ENCODE measurements at regions not wholly inside any gene's neighbourhood (a gene's known extent, or its start where the extent isn't known, plus 50 kb on each side); places are given as distances from the start of the nearest gene placed in this dataset.

DNA sequence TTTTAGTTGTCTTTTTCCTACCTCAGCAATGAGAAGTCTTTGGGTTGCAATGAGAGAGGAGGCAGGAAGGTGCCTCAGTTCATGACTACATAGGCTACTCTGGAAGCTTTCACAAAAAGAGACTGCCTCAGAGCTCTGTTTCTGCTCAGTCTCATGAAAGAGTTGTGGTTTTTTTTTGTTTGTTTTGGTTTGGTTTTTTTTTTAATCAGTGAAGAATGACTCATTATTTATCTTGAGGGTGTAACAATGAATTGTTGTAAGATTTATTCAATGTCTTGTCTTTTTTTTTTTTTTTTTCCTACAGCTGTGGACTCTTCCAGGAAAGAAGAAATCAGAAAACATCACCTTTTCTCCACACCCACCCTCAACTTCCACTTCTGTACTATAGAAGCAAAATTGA lies 67.5 kb upstream of the CXCL13 start:
- POLR2A ChIA-PET: interaction anchor here (0.6 kb wide), 1 partner anchor 13 kb away, joined by 3 read pairs; no protein-coding TSS in a partner anchor
- Histone ChIP-seq H4K20me1 (ENCODE audit: control insufficient read depth, insufficient read depth) (no peaks in the 10 kb centered on the region), H3K9me3 (replicated peaks; ENCODE audit: control insufficient read depth, insufficient read depth, low read length) (no peaks in the 10 kb centered on the region), H2AFZ (ENCODE audit: control insufficient read depth, low read depth, low read length) (no peak overlapping the region), H3K36me3 (ENCODE audit: control insufficient read depth in 2 of 2, insufficient read depth in 2 of 2, low read length in 1 of 2) (no peaks in the 10 kb centered on the region), H3K9ac (ENCODE audit: control insufficient read depth, insufficient read depth, low read length) (no peak overlapping the region), H3K4me3 (no peak overlapping the region), H3K4me1 (ENCODE audit: control insufficient read depth, insufficient read depth, low read length) (no peaks in the 10 kb centered on the region), H3K79me2 (ENCODE audit: control insufficient read depth, insufficient read depth, low read length) (no peaks in the 10 kb centered on the region), H3K27me3 (replicated peaks in 1 of 2; ENCODE audit: control insufficient read depth in 2 of 2, insufficient read depth in 2 of 2, low read length in 1 of 2) (no peaks in the 10 kb centered on the region), H3K4me2 (ENCODE audit: control insufficient read depth, insufficient read depth) (no peak overlapping the region), H3K27ac (ENCODE audit: control insufficient read depth, insufficient read depth) (no peak overlapping the region)
- intact Hi-C loops (cut with micrococcal nuclease; ENCODE audit: unreplicated experiment): no loop called here
- no TSS peak for BruUV-seq (replicated peaks)
- RAD21 ChIA-PET (ENCODE audit: unreplicated experiment): no interaction called here
- CTCF ChIA-PET: interaction anchor here (1.0 to 1.3 kb wide), 3 partner anchors 18 to 142 kb away, joined by 3 to 5 read pairs (median 3); no protein-coding TSS in a partner anchor
- no peak for ATAC-seq
- SMC1A ChIA-PET (ENCODE audit: uncharacterized antibody, unreplicated experiment): interaction anchor here (0.6 to 1.2 kb wide), 3 partner anchors 31 to 69 kb away, joined by 3 to 4 read pairs (median 4); no protein-coding TSS in a partner anchor
- in situ Hi-C loops (cut with MboI): no loop called here
- FAIRE-seq: no peak
- no peak for DNase-seq (ENCODE audit: low read depth, low spot score)
- TF ChIP-seq, protein P1, sequence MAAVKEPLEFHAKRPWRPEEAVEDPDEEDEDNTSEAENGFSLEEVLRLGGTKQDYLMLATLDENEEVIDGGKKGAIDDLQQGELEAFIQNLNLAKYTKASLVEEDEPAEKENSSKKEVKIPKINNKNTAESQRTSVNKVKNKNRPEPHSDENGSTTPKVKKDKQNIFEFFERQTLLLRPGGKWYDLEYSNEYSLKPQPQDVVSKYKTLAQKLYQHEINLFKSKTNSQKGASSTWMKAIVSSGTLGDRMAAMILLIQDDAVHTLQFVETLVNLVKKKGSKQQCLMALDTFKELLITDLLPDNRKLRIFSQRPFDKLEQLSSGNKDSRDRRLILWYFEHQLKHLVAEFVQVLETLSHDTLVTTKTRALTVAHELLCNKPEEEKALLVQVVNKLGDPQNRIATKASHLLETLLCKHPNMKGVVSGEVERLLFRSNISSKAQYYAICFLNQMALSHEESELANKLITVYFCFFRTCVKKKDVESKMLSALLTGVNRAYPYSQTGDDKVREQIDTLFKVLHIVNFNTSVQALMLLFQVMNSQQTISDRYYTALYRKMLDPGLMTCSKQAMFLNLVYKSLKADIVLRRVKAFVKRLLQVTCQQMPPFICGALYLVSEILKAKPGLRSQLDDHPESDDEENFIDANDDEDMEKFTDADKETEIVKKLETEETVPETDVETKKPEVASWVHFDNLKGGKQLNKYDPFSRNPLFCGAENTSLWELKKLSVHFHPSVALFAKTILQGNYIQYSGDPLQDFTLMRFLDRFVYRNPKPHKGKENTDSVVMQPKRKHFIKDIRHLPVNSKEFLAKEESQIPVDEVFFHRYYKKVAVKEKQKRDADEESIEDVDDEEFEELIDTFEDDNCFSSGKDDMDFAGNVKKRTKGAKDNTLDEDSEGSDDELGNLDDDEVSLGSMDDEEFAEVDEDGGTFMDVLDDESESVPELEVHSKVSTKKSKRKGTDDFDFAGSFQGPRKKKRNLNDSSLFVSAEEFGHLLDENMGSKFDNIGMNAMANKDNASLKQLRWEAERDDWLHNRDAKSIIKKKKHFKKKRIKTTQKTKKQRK (IDR thresholded peaks at IDR 0.05; ENCODE audit: low read depth, low read length): no peak
- TF ChIP-seq MTA2 (IDR thresholded peaks at IDR 0.05; ENCODE audit: low read depth) (no peak), POLR2AphosphoS5 (IDR thresholded peaks at IDR 0.05; ENCODE audit: low read length) (no peak), KAT2A (conservative IDR thresholded peaks at IDR 0.05; ENCODE audit: control insufficient read depth, low read depth, low read length) (no peak), HDAC2 (IDR thresholded peaks at IDR 0.05) (no peak), NR2F1 (conservative IDR thresholded peaks at IDR 0.05) (no peak), ZNF592 (IDR thresholded peaks at IDR 0.05) (no peak), IKZF2 (IDR thresholded peaks at IDR 0.05) (no peak), BMI1 (IDR thresholded peaks at IDR 0.05; ENCODE audit: borderline replicate concordance) (no peak), CUX1 (IDR thresholded peaks at IDR 0.05; ENCODE audit: insufficient replicate concordance, low read depth, low read length) (no peak), SREBF1 (IDR thresholded peaks at IDR 0.05; ENCODE audit: low read length) (no peak)
- TF ChIP-seq, protein P2, sequence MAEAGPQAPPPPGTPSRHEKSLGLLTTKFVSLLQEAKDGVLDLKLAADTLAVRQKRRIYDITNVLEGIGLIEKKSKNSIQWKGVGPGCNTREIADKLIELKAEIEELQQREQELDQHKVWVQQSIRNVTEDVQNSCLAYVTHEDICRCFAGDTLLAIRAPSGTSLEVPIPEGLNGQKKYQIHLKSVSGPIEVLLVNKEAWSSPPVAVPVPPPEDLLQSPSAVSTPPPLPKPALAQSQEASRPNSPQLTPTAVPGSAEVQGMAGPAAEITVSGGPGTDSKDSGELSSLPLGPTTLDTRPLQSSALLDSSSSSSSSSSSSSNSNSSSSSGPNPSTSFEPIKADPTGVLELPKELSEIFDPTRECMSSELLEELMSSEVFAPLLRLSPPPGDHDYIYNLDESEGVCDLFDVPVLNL (IDR thresholded peaks at IDR 0.05; ENCODE audit: low read depth, low read length): no peak

Data from GM12878 (cell line).